ENCODE measurements at regions not wholly inside any gene's neighbourhood (a gene's known extent, or its start where the extent isn't known, plus 50 kb on each side); places are given as distances from the start of the nearest gene placed in this dataset.

DNA sequence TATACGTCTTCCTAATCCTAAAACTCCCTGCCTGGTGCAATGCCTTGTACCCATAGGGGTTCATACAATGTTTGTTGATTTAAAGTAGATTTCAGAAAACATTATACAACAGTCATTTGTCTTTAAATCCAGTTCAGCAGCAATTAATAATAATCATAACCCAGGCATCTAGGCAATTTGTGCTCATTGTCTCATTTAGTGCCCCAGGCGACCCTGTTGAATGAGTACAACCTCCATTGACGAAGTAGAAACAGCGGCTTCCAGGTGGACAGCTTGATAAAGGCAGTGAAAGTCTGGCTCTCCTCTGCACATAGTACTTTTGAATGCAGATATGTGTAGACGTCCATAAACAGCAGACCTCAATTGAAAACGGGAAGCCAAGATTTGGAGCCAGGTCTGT is 82.9 kb upstream of the CPM start:
- no peaks in the 10 kb centered on the region for H3K27me3 Mint-ChIP-seq (ENCODE audit: unreplicated experiment)
- CTCF ChIA-PET = interaction anchor here (2.1 kb wide), 1 partner anchor 9 kb away, joined by 5 read pairs; no protein-coding TSS in a partner anchor
- no peak overlapping the region for H3K27ac Mint-ChIP-seq (ENCODE audit: unreplicated experiment)
- H3K4me3 Mint-ChIP-seq (ENCODE audit: low read depth, unreplicated experiment) = no peak overlapping the region
- no peaks in the 10 kb centered on the region for H3K36me3 Mint-ChIP-seq (ENCODE audit: insufficient read depth, unreplicated experiment)
- TF ChIP-seq, protein P1, sequence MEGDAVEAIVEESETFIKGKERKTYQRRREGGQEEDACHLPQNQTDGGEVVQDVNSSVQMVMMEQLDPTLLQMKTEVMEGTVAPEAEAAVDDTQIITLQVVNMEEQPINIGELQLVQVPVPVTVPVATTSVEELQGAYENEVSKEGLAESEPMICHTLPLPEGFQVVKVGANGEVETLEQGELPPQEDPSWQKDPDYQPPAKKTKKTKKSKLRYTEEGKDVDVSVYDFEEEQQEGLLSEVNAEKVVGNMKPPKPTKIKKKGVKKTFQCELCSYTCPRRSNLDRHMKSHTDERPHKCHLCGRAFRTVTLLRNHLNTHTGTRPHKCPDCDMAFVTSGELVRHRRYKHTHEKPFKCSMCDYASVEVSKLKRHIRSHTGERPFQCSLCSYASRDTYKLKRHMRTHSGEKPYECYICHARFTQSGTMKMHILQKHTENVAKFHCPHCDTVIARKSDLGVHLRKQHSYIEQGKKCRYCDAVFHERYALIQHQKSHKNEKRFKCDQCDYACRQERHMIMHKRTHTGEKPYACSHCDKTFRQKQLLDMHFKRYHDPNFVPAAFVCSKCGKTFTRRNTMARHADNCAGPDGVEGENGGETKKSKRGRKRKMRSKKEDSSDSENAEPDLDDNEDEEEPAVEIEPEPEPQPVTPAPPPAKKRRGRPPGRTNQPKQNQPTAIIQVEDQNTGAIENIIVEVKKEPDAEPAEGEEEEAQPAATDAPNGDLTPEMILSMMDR (IDR thresholded peaks at IDR 0.05; ENCODE audit: unreplicated experiment) = no peak
- no TSS peak for BruUV-seq (replicated peaks)
- H3K4me1 Mint-ChIP-seq (ENCODE audit: low read depth, unreplicated experiment) = no peaks in the 10 kb centered on the region
- intact Hi-C loops (cut with micrococcal nuclease; ENCODE audit: unreplicated experiment) = no loop called here
- DNase-seq = no peak
- H3K9me3 Mint-ChIP-seq (ENCODE audit: low read depth, unreplicated experiment) = peaks cover 4% of the 10 kb centered on the region

DNA sequence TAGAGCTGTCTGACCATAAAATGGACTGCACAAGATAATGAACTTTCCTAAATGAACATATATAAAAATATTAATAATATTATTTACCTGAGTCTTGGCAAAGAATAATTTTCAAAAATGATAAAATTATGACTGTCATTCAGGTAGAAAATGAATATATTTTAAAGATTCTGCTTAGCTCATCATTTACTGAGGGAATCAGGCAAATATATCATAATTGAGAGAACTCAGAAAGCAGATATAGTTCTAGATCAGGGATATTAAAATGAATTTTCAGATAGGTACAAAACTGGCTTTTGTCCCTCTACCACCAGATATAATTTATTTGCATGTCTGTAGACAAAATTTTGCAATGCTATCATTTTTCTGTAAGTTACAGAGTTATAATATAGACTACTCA is 86.1 kb upstream of the CPM start:
- DNase-seq = no peak
- Mint-ChIP-seq H3K4me3 (ENCODE audit: low read depth, unreplicated experiment) (no peak overlapping the region), H3K9me3 (ENCODE audit: low read depth, unreplicated experiment) (peaks cover 2% of the 10 kb centered on the region), H3K27me3 (ENCODE audit: unreplicated experiment) (no peaks in the 10 kb centered on the region), H3K27ac (ENCODE audit: unreplicated experiment) (no peak overlapping the region), H3K4me1 (ENCODE audit: low read depth, unreplicated experiment) (peaks cover 9% of the 10 kb centered on the region), H3K36me3 (ENCODE audit: insufficient read depth, unreplicated experiment) (no peaks in the 10 kb centered on the region)
- CTCF ChIA-PET = no interaction called here
- TF ChIP-seq, protein P1 (IDR thresholded peaks at IDR 0.05; ENCODE audit: unreplicated experiment) = no peak
- no TSS peak for BruUV-seq (replicated peaks)
- intact Hi-C loops (cut with micrococcal nuclease; ENCODE audit: unreplicated experiment) = no loop called here

DNA sequence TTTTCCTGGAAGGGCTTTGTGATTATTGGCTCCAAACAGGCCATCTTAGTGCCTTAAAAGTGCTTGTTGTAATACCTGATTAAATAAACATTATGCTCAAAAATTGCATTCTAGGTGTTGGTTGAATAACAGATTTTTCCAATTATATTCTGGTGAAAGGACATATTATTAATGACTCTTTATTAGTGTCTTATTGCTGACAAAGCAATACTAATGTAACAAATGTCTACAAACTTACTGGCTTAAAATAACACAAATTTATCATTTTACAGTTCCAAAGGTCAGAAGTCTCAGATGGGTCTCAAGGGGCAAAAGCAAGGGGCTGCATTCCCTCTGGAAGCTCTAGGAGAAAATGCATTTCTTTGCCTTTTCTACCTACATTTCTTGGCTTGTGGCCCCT is 86.9 kb upstream of the CPM start:
- CTCF ChIA-PET = no interaction called here
- Mint-ChIP-seq H3K27ac (ENCODE audit: unreplicated experiment) (no peak overlapping the region), H3K9me3 (ENCODE audit: low read depth, unreplicated experiment) (peaks cover 2% of the 10 kb centered on the region), H3K27me3 (ENCODE audit: unreplicated experiment) (no peaks in the 10 kb centered on the region), H3K4me3 (ENCODE audit: low read depth, unreplicated experiment) (no peak overlapping the region), H3K36me3 (ENCODE audit: insufficient read depth, unreplicated experiment) (no peaks in the 10 kb centered on the region), H3K4me1 (ENCODE audit: low read depth, unreplicated experiment) (peaks cover 16% of the 10 kb centered on the region)
- no peak for DNase-seq
- BruUV-seq (replicated peaks) = no TSS peak
- TF ChIP-seq, protein P1 (IDR thresholded peaks at IDR 0.05; ENCODE audit: unreplicated experiment) = no peak
- intact Hi-C loops (cut with micrococcal nuclease; ENCODE audit: unreplicated experiment) = loop anchor here (5.0 kb wide), 1 partner anchor 43 kb away; no protein-coding TSS in a partner anchor

DNA sequence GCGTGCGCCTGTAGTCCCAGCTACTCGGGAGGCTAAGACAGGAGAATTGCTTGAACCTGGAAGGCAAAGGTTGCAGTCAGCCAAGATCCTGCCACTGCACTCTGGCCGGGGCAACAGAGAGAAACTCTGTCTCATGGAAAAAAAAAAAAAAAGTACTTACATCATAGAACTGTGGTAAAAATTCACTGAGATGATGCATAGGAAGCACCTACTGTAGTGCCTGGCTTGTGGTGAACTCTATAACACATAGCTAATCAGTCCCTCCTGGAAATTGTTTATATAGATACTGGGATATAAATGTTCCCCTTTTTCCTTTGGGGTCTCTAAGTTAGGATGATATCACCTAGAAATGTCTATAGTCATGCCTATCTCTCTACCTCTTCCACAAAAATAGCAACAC is 89.7 kb upstream of the CPM start:
- H3K4me1 Mint-ChIP-seq (ENCODE audit: low read depth, unreplicated experiment) = peaks cover 29% of the 10 kb centered on the region
- no peaks in the 10 kb centered on the region for H3K27me3 Mint-ChIP-seq (ENCODE audit: unreplicated experiment)
- TF ChIP-seq, protein P1 (IDR thresholded peaks at IDR 0.05; ENCODE audit: unreplicated experiment) = no peak
- peaks cover 2% of the 10 kb centered on the region for H3K9me3 Mint-ChIP-seq (ENCODE audit: low read depth, unreplicated experiment)
- no peak overlapping the region for H3K27ac Mint-ChIP-seq (ENCODE audit: unreplicated experiment)
- no peak overlapping the region for H3K4me3 Mint-ChIP-seq (ENCODE audit: low read depth, unreplicated experiment)
- no TSS peak for BruUV-seq (replicated peaks)
- DNase-seq = no peak
- no peaks in the 10 kb centered on the region for H3K36me3 Mint-ChIP-seq (ENCODE audit: insufficient read depth, unreplicated experiment)
- intact Hi-C loops (cut with micrococcal nuclease; ENCODE audit: unreplicated experiment) = loop anchor here (5.0 kb wide), 1 partner anchor 45 kb away; no protein-coding TSS in a partner anchor
- CTCF ChIA-PET = interaction anchor here (1.2 kb wide), 1 partner anchor 46 kb away, joined by 3 read pairs; no protein-coding TSS in a partner anchor
